GM12892 (cell line): ENCODE measurements at regions not wholly inside any gene's neighbourhood (a gene's known extent, or its start where the extent isn't known, plus 50 kb on each side); places are given as distances from the start of the nearest gene placed in this dataset.

Source experiments
- POLR2A ChIP-seq: IDR thresholded peaks from 2 replicates; pipeline ENCODE4 v1.6.1; 2011; ENCODE audit warnings: low read depth, low read length, control low read depth
- POLR2AphosphoS5 ChIP-seq: IDR thresholded peaks from 2 replicates; pipeline ENCODE4 v1.6.1; 2011; ENCODE audit warnings: low read depth, low read length, control low read depth
- TAF1 ChIP-seq: IDR thresholded peaks from 2 replicates; pipeline ENCODE4 v1.6.1; 2011; ENCODE audit warnings: low read depth, mild to moderate bottlenecking, control low read depth, low read length, borderline replicate concordance

DNA sequence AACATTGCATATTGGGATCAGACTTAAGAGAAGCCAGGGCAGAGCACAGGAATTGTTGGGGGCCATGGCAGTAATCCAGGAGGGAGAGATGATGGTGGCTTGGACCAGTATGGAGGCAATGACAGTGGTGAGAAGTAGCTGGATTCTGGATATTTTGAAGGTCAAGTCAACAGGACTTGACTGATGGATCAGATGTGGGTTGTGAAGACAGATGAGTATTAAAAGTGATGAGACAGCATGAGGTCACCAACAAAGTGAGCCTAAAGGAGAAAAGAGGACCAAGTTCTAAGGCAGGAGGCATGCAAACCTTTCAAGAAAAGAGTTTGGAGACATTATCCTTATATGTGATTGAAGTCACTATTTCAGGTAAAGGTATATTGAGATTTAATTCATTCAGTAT, 56.6 kb upstream of the TIPARP start:
- TF ChIP-seq TAF1, result no peak
- no peak for TF ChIP-seq POLR2AphosphoS5
- no peak for TF ChIP-seq POLR2A
